ENCODE measurements at regions not wholly inside any gene's neighbourhood (a gene's known extent, or its start where the extent isn't known, plus 50 kb on each side); places are given as distances from the start of the nearest gene placed in this dataset.

GRCh38 chr16:17654142-17654541 is 183.4 kb upstream of the XYLT1 start:
- Histone ChIP-seq H3K4me1 (ENCODE audit: insufficient read depth, low read length) (no peaks in the 10 kb centered on the region), H3K4me3 (ENCODE audit: insufficient read depth, low read length) (no peak overlapping the region), H3K36me3 (ENCODE audit: insufficient read depth, low read length) (no peaks in the 10 kb centered on the region), H3K79me2 (ENCODE audit: insufficient read depth, low read length) (no peaks in the 10 kb centered on the region), H2AFZ (ENCODE audit: low read length) (no peak overlapping the region), H3K9me3 (ENCODE audit: low read depth, low read length) (no peaks in the 10 kb centered on the region), H4K20me1 (ENCODE audit: insufficient read depth, low read length) (no peaks in the 10 kb centered on the region), H3K27ac (ENCODE audit: low read depth, low read length) (no peak overlapping the region), H3K27me3 (ENCODE audit: insufficient read depth, low read length) (peaks cover 1% of the 10 kb centered on the region), H3K4me2 (ENCODE audit: insufficient read depth, low read length) (no peak overlapping the region)
- no peak for TF ChIP-seq CTCF (IDR thresholded peaks at IDR 0.05; ENCODE audit: extremely low read depth, low read depth, low read length)
- no peak for DNase-seq (ENCODE audit: insufficient read length, low spot score, missing footprints)

GRCh38 chr16:17647879-17648872 is 177.4 kb upstream of the XYLT1 start:
- DNase-seq (ENCODE audit: insufficient read length, low spot score, missing footprints), result no peak
- no peak overlapping the region for H3K27ac ChIP-seq (ENCODE audit: low read depth, low read length)
- no peaks in the 10 kb centered on the region for H3K9me3 ChIP-seq (ENCODE audit: low read depth, low read length)
- H3K79me2 ChIP-seq (ENCODE audit: insufficient read depth, low read length), result no peaks in the 10 kb centered on the region
- no peak overlapping the region for H3K4me3 ChIP-seq (ENCODE audit: insufficient read depth, low read length)
- no peak overlapping the region for H2AFZ ChIP-seq (ENCODE audit: low read length)
- H3K4me2 ChIP-seq (ENCODE audit: insufficient read depth, low read length), result no peak overlapping the region
- no peaks in the 10 kb centered on the region for H3K27me3 ChIP-seq (ENCODE audit: insufficient read depth, low read length)
- no peaks in the 10 kb centered on the region for H4K20me1 ChIP-seq (ENCODE audit: insufficient read depth, low read length)
- no peaks in the 10 kb centered on the region for H3K4me1 ChIP-seq (ENCODE audit: insufficient read depth, low read length)
- no peak for TF ChIP-seq CTCF (IDR thresholded peaks at IDR 0.05; ENCODE audit: extremely low read depth, low read depth, low read length)
- H3K36me3 ChIP-seq (ENCODE audit: insufficient read depth, low read length), result no peaks in the 10 kb centered on the region

- Histone ChIP-seq H3K4me1 (ENCODE audit: insufficient read depth, low read length) (no peaks in the 10 kb centered on the region), H3K4me3 (ENCODE audit: insufficient read depth, low read length) (no peak overlapping the region), H3K36me3 (ENCODE audit: insufficient read depth, low read length) (no peaks in the 10 kb centered on the region), H3K79me2 (ENCODE audit: insufficient read depth, low read length) (no peaks in the 10 kb centered on the region), H2AFZ (ENCODE audit: low read length) (no peak overlapping the region), H3K27me3 (ENCODE audit: insufficient read depth, low read length) (no peaks in the 10 kb centered on the region), H3K27ac (ENCODE audit: low read depth, low read length) (no peak overlapping the region), H4K20me1 (ENCODE audit: insufficient read depth, low read length) (no peaks in the 10 kb centered on the region), H3K9me3 (ENCODE audit: low read depth, low read length) (no peaks in the 10 kb centered on the region), H3K4me2 (ENCODE audit: insufficient read depth, low read length) (no peak overlapping the region)
- no peak for DNase-seq (ENCODE audit: insufficient read length, low spot score, missing footprints)
- no peak for TF ChIP-seq CTCF (IDR thresholded peaks at IDR 0.05; ENCODE audit: extremely low read depth, low read depth, low read length)
These were observed 173.2 kb upstream of the XYLT1 start for GRCh38 chr16:17643935-17644334.

- no peak for DNase-seq (ENCODE audit: insufficient read length, low spot score, missing footprints)
- H3K27ac ChIP-seq (ENCODE audit: low read depth, low read length), result no peak overlapping the region
- no peaks in the 10 kb centered on the region for H4K20me1 ChIP-seq (ENCODE audit: insufficient read depth, low read length)
- no peaks in the 10 kb centered on the region for H3K36me3 ChIP-seq (ENCODE audit: insufficient read depth, low read length)
- no peak overlapping the region for H3K4me2 ChIP-seq (ENCODE audit: insufficient read depth, low read length)
- H3K79me2 ChIP-seq (ENCODE audit: insufficient read depth, low read length), result no peaks in the 10 kb centered on the region
- no peak overlapping the region for H2AFZ ChIP-seq (ENCODE audit: low read length)
- TF ChIP-seq CTCF (IDR thresholded peaks at IDR 0.05; ENCODE audit: extremely low read depth, low read depth, low read length), result no peak
- H3K9me3 ChIP-seq (ENCODE audit: low read depth, low read length), result no peaks in the 10 kb centered on the region
- H3K4me1 ChIP-seq (ENCODE audit: insufficient read depth, low read length), result no peaks in the 10 kb centered on the region
- no peaks in the 10 kb centered on the region for H3K27me3 ChIP-seq (ENCODE audit: insufficient read depth, low read length)
- H3K4me3 ChIP-seq (ENCODE audit: insufficient read depth, low read length), result no peak overlapping the region
These were observed 171.2 kb upstream of the XYLT1 start for GRCh38 chr16:17641990-17642389.

Measured in osteoblast (primary cell).